K562 (cell line): ENCODE measurements at regions not wholly inside any gene's neighbourhood (a gene's known extent, or its start where the extent isn't known, plus 50 kb on each side); places are given as distances from the start of the nearest gene placed in this dataset.

Source experiments
- ATAC-seq: fragments of 200-7000 bp; cut with Tn5 transposase; 3 replicates; pipeline ENCODE4 v1.9.1; 2020; ENCODE audit warnings: moderate library complexity
- BruUV-seq: library from RNA; stranded (reverse); fragments of 400-500 nt; replicated peaks from 2 replicates; lab custom pipeline; 2021; lab: Mats Ljungman, UMichigan
- CTCF ChIA-PET: fragments of 300-600 bp; formaldehyde crosslinking; extraction: SDS; loops from one replicate; lab custom pipeline; 2021; ENCODE audit warnings: low intra/inter-chr PET ratio; lab: Yijun Ruan, JAX
- POLR2A ChIA-PET: fragments of 300-600, 350-650 bp; sonication (Branson Sonifier 250); formaldehyde crosslinking; extraction: SDS; loops from one replicate; lab custom pipeline; 2021; ENCODE audit warnings: antibody characterized with exemption, inconsistent platforms; lab: Yijun Ruan, JAX
- DNase-seq, 4 experiments: peaks; one replicate each; pipeline versions ENCODE4 v3.0.0 to v3.0.0-alpha.2; 2011 to 2018; ENCODE audit warnings: low spot score in 3 of 4, mixed read lengths in 3 of 4; ENCODE audit errors: extremely low read depth in 1 of 4
- FAIRE-seq: peaks from 2 replicates; lab custom pipeline; 2011; peaks lifted over from hg19 to GRCh38; lab: Jason Lieb, UNC
- H2AFZ ChIP-seq: 2 replicates; pipeline ENCODE4 v1.6.0; 2011; ENCODE audit warnings: low read depth, low read length, control low read depth, inconsistent platforms
- H3K27ac ChIP-seq: fragments of 200-600 bp; 3 replicates; pipeline ENCODE4 v1.8.0; 2011; ENCODE audit warnings: low read depth, mild to moderate bottlenecking, control low read depth, inconsistent platforms, low read length, moderate library complexity, mixed read lengths; ENCODE audit errors: extremely low read depth
- H3K27me3 ChIP-seq, 2 experiments: fragments of 300-600 bp in 1 of 2; 2 replicates in 1 of 2; 3 replicates in 1 of 2; pipeline versions ENCODE4 v1.6.0 to v1.8.0; 2011; ENCODE audit warnings: inconsistent platforms in 2 of 2, low read length in 2 of 2, mild to moderate bottlenecking in 1 of 2, mixed read lengths in 1 of 2, moderate library complexity in 1 of 2; ENCODE audit not compliant: control insufficient read depth in 2 of 2, insufficient read depth in 2 of 2
- H3K36me3 ChIP-seq: fragments of 300-600 bp; 3 replicates; pipeline ENCODE4 v1.8.0; 2011; ENCODE audit warnings: mild to moderate bottlenecking, low read length, inconsistent platforms; ENCODE audit not compliant: control insufficient read depth, insufficient read depth
- H3K4me1 ChIP-seq, 2 experiments: fragments of 200-600 bp in 1 of 2; replicated peaks in 1 of 2; 2 replicates in 1 of 2; 3 replicates in 1 of 2; pipeline versions ENCODE4 v1.5.1 to v1.8.0; 2011; ENCODE audit warnings: inconsistent platforms in 2 of 2, low read length in 2 of 2, mild to moderate bottlenecking in 1 of 2, mixed read lengths in 1 of 2, moderate library complexity in 1 of 2; ENCODE audit not compliant: control insufficient read depth in 2 of 2, insufficient read depth in 2 of 2
- H3K4me2 ChIP-seq: 2 replicates; pipeline ENCODE4 v1.6.1; 2011; ENCODE audit warnings: low read length, control low read depth, inconsistent platforms, mixed read lengths; ENCODE audit not compliant: insufficient read depth
- H3K4me3 ChIP-seq: fragments of 200-600 bp; sonication (generic), shearing (Covaris generic); 2 replicates; pipeline ENCODE4 v1.5.1; 2016; ENCODE audit warnings: control low read depth, inconsistent platforms
- H3K79me2 ChIP-seq: fragments of 200-600 bp; 3 replicates; pipeline ENCODE4 v1.8.0; 2011; ENCODE audit warnings: low read length, inconsistent platforms; ENCODE audit not compliant: control insufficient read depth, insufficient read depth
- H3K9ac ChIP-seq, 2 experiments: 2 replicates each; pipeline versions ENCODE4 v1.6.0 to v1.6.1; 2011; ENCODE audit warnings: low read depth in 2 of 2, low read length in 2 of 2, control low read depth in 1 of 2, inconsistent platforms in 1 of 2, mild to moderate bottlenecking in 1 of 2, mixed read lengths in 1 of 2; ENCODE audit not compliant: insufficient read depth in 1 of 2
- H3K9me1 ChIP-seq: one replicate; pipeline ENCODE4 v1.6.0; 2011; ENCODE audit warnings: inconsistent platforms, mild to moderate bottlenecking, low read length, moderate library complexity; ENCODE audit not compliant: control insufficient read depth, insufficient read depth
- H3K9me3 ChIP-seq: replicated peaks from 2 replicates; pipeline ENCODE4 v1.5.1; 2011; ENCODE audit warnings: low read depth, low read length, inconsistent platforms; ENCODE audit not compliant: control insufficient read depth, insufficient read depth
- H4K20me1 ChIP-seq: replicated peaks from 2 replicates; pipeline ENCODE4 v1.6.1; 2011; ENCODE audit warnings: low read length, inconsistent platforms, mixed read lengths; ENCODE audit not compliant: control insufficient read depth, insufficient read depth
- ATF3 ChIP-seq, 2 experiments: fragments of 450-650 bp in 1 of 2; sonication (generic) in 1 of 2; formaldehyde crosslinking in 1 of 2; IDR thresholded peaks in 1 of 2; conservative IDR thresholded peaks in 1 of 2; 2 replicates each; pipeline versions ENCODE4 v1.6.1 to v1.8.1; 2016 to 2023; ENCODE audit warnings: mild to moderate bottlenecking in 2 of 2, moderate library complexity in 2 of 2, inconsistent platforms in 1 of 2, missing genetic modification reagents in 1 of 2
- CHCHD3 ChIP-seq: fragments of 250-450 bp; sonication (Bioruptor Pico); IDR thresholded peaks from 2 replicates; pipeline ENCODE4 v2.1.2; 2022; ENCODE audit warnings: mild to moderate bottlenecking
- CLOCK ChIP-seq: fragments of 250-450 bp; sonication (Bioruptor Pico); IDR thresholded peaks from 2 replicates; pipeline ENCODE4 v1.4.0; 2020; ENCODE audit warnings: mild to moderate bottlenecking, moderate library complexity, borderline replicate concordance
- CTBP1 ChIP-seq: fragments of 450-650 bp; IDR thresholded peaks from 2 replicates; pipeline ENCODE4 v1.6.1; 2016; ENCODE audit warnings: borderline replicate concordance
- DACH1 ChIP-seq: fragments of 450-650 bp; IDR thresholded peaks from 2 replicates; pipeline ENCODE4 v1.6.1; 2018; ENCODE audit not compliant: partially characterized antibody
- IRF2 ChIP-seq: sonication (generic); formaldehyde crosslinking; IDR thresholded peaks from 2 replicates; pipeline ENCODE4 v1.8.1; 2022; ENCODE audit warnings: mild to moderate bottlenecking, missing genetic modification reagents
- MTA3 ChIP-seq: fragments of 450-650 bp; formaldehyde crosslinking; IDR thresholded peaks from 2 replicates; pipeline ENCODE4 v1.6.1; 2017; ENCODE audit warnings: mild to moderate bottlenecking, borderline replicate concordance
- NKRF ChIP-seq: fragments of 450-650 bp; IDR thresholded peaks from 2 replicates; pipeline ENCODE4 v1.6.1; 2016; ENCODE audit warnings: borderline replicate concordance
- PPARD ChIP-seq: fragments of 250-450 bp; sonication (Bioruptor Pico); IDR thresholded peaks from 2 replicates; pipeline ENCODE4 v1.8.0; 2022; ENCODE audit warnings: inconsistent platforms, mild to moderate bottlenecking, moderate library complexity
- ZBTB8A ChIP-seq: fragments of 450-650 bp; IDR thresholded peaks from 2 replicates; pipeline ENCODE4 v1.6.1; 2018; ENCODE audit warnings: mild to moderate bottlenecking, moderate library complexity; ENCODE audit not compliant: partially characterized antibody
- ZNF589 ChIP-seq: fragments of 200-800 bp; sonication (Bioruptor generic); IDR thresholded peaks from 2 replicates; pipeline ENCODE4 v1.6.1; 2016; ENCODE audit warnings: low read depth, missing genetic modification characterization, missing compliant biosample characterization
- WGBS: fragments of 100-300 bp; shearing (Covaris generic); methylation state at CpG from one replicate; pipeline ENCODE4 v1.1.6; 2016; ENCODE audit warnings: low coverage, mixed read lengths; ENCODE audit not compliant: insufficient coverage; ENCODE audit errors: missing lambda C conversion rate; 5-methylcytosine and 5-hydroxymethylcytosine counted together
- in situ Hi-C: fragments of 300-500 bp; cut with MboI; formaldehyde crosslinking; loops from 4 replicates; pipeline ENCODE4 v1.15.0; 2018; ENCODE audit warnings: inconsistent platforms, mixed read lengths
- intact Hi-C: fragments of 100-400 bp; cut with micrococcal nuclease; formaldehyde crosslinking; loops from 2 replicates; pipeline ENCODE4 v1.14.2; 2022
- TF ChIP-seq, protein P1 (sequence below): sonication (generic); formaldehyde crosslinking; IDR thresholded peaks from 2 replicates; pipeline ENCODE4 v1.8.1; 2023; ENCODE audit warnings: mild to moderate bottlenecking, missing genetic modification reagents

- TF ChIP-seq MTA3 (no peak), DACH1 (no peak), NKRF (no peak), ATF3 (IDR thresholded peaks at IDR 0.05) (no peak), ATF3 (CRISPR knock-in tag; conservative IDR thresholded peaks at IDR 0.05) (no peak), ZBTB8A (no peak)
- TF ChIP-seq, all 486 proteins: peak for 5
Measured at GRCh38 chr1:201746156-201746555, 82.8 kb upstream of the IPO9 start (continued).

DNA sequence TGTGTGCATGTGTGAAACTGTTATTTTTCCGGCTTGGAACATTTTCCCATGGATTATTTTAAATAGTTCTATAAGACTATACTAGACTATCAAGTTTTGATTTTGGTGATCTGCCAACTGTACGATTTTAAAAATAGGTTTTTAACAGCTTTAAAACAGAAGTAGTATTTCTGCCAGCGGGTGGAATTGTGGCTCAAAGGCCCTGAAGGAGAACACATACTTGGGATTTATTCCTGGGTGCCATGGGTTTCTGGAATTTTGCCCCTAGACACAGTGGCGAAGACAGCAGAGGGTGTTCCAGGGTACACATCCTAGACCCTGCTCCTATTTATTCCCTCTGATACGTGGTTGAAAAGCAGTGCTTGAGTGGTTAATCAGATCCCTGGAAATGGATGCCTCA lies 81.7 kb upstream of the IPO9 start:
- Histone ChIP-seq H3K9me3 (no peaks in the 10 kb centered on the region), H3K79me2 (no peaks in the 10 kb centered on the region), H3K27me3 (peaks cover 0 to 6% of the 10 kb centered on the region in 2 experiments; a peak in 2 of 5 replicates), H2AFZ (no peak overlapping the region), H3K9ac (no peak overlapping the region), H3K9me1 (no peaks in the 10 kb centered on the region), H3K36me3 (no peaks in the 10 kb centered on the region), H4K20me1 (peaks cover 6% of the 10 kb centered on the region; the same call in 1 of the 2 replicates), H3K4me1 (no peaks in the 10 kb centered on the region; a peak in 2 of 5 replicates), H3K4me2 (no peak overlapping the region), H3K27ac (no peak overlapping the region), H3K4me3 (no peak overlapping the region)
- POLR2A ChIA-PET: interaction anchor here (1.0 to 3.0 kb wide), 5 partner anchors 9 to 19 kb away, joined by 3 to 10 read pairs (median 4); no protein-coding TSS in a partner anchor
- DNase-seq (no peak), ATAC-seq (no peak), FAIRE-seq (no peak)
- 20% methylated on average over 5 of the region's 5 CpGs for WGBS
- CTCF ChIA-PET: no interaction called here
- in situ Hi-C loops: no loop called here
- intact Hi-C loops: no loop called here
- no TSS peak for BruUV-seq
- no peak for TF ChIP-seq ZNF589 (CRISPR knock-in tag)
- TF ChIP-seq CLOCK (CRISPR knock-in tag): no peak
- TF ChIP-seq CTBP1: no peak
- TF ChIP-seq, protein P1, sequence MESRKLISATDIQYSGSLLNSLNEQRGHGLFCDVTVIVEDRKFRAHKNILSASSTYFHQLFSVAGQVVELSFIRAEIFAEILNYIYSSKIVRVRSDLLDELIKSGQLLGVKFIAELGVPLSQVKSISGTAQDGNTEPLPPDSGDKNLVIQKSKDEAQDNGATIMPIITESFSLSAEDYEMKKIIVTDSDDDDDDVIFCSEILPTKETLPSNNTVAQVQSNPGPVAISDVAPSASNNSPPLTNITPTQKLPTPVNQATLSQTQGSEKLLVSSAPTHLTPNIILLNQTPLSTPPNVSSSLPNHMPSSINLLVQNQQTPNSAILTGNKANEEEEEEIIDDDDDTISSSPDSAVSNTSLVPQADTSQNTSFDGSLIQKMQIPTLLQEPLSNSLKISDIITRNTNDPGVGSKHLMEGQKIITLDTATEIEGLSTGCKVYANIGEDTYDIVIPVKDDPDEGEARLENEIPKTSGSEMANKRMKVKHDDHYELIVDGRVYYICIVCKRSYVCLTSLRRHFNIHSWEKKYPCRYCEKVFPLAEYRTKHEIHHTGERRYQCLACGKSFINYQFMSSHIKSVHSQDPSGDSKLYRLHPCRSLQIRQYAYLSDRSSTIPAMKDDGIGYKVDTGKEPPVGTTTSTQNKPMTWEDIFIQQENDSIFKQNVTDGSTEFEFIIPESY: no peak
- no peak for TF ChIP-seq IRF2 (CRISPR knock-in tag)
- TF ChIP-seq PPARD (CRISPR knock-in tag): no peak
- TF ChIP-seq CHCHD3 (CRISPR knock-in tag): no peak
